ENCODE measurements at regions not wholly inside any gene's neighbourhood (a gene's known extent, or its start where the extent isn't known, plus 50 kb on each side); places are given as distances from the start of the nearest gene placed in this dataset.
A peak's percentile ranks its signal among the peaks of the same experiment; 100 is the strongest.

DNA sequence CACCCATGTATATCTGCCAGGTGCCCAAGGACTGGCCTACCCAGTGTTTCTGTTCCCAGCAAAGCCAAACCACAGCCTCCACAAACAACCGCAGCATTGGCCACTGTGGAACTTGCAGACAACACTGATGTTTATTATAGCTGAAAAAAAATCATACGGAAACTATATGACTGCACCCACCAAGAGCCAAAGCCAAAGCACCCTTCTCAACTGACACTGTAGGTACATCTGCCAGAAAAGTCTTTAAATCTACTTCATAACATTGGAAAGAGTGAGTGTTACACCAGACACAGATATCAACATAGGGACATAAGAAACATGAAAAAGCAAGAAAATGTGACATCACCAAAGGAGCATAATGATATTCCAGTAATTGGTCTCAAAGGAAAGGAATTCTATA is 428.0 kb downstream of the PSAT1 start:
- Histone ChIP-seq H3K36me3 (ENCODE audit: control insufficient read depth, insufficient read depth, low read length) (no peaks in the 10 kb centered on the region), H3K9ac (ENCODE audit: insufficient read depth, low read length) (no peak overlapping the region), H3K4me1 (ENCODE audit: control insufficient read depth, extremely low read depth, insufficient read depth, low read length) (no peaks in the 10 kb centered on the region), H3K79me2 (ENCODE audit: control insufficient read depth, insufficient read depth, low read length) (no peaks in the 10 kb centered on the region), H3K4me2 (ENCODE audit: extremely low read depth, insufficient read depth, low read length) (no peak overlapping the region), H2AFZ (ENCODE audit: low read length) (no peak overlapping the region), H3K27me3 (ENCODE audit: control insufficient read depth, insufficient read depth, low read length) (no peaks in the 10 kb centered on the region), H4K20me1 (ENCODE audit: control insufficient read depth, extremely low read depth, insufficient read depth, low read length) (no peaks in the 10 kb centered on the region), H3K9me3 (ENCODE audit: control insufficient read depth, insufficient read depth, low read depth, low read length) (no peaks in the 10 kb centered on the region), H3K4me3 (replicated peaks in 1 of 4; ENCODE audit: control extremely low read depth in 1 of 4, insufficient read depth in 1 of 4, low read depth in 3 of 4, low read length in 4 of 4) (no peak overlapping the region), H3K27ac (ENCODE audit: insufficient read depth, low read length) (no peak overlapping the region)
- no peak for DNase-seq (ENCODE audit: low read depth in 2 of 2)
- TF ChIP-seq EZH2 (IDR thresholded peaks at IDR 0.05; ENCODE audit: low read length, missing control alignments) (no peak), CTCF (conservative IDR thresholded peaks at IDR 0.05 in 1 of 2, IDR thresholded peaks at IDR 0.05 in 1 of 2; ENCODE audit: low read depth in 1 of 2, low read length in 2 of 2) (no peak)

DNA sequence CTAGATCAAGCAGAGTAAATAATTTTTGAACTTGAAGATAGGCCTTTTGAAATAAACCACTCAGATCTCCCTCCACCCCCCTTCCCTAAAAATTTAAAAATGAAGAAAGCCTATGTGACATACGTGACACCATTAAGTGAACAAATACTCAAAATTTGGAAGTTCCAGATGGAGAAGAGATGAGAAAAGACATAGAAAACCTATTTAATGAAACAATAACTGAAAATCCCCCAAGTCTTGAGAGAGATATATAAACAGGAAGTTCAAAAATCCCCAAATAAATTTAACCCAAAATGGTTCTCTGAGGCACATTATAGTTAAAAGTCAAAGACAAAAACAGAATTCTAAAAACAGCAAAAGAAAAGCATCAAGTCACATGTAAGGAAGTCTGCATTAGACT is 428.6 kb downstream of the PSAT1 start:
- no peaks in the 10 kb centered on the region for H3K36me3 ChIP-seq (ENCODE audit: control insufficient read depth, insufficient read depth, low read length)
- no peak for TF ChIP-seq CTCF (conservative IDR thresholded peaks at IDR 0.05 in 1 of 2, IDR thresholded peaks at IDR 0.05 in 1 of 2; ENCODE audit: low read depth in 1 of 2, low read length in 2 of 2)
- TF ChIP-seq EZH2 (IDR thresholded peaks at IDR 0.05; ENCODE audit: low read length, missing control alignments), result no peak
- H3K27me3 ChIP-seq (ENCODE audit: control insufficient read depth, insufficient read depth, low read length), result no peaks in the 10 kb centered on the region
- no peaks in the 10 kb centered on the region for H3K4me1 ChIP-seq (ENCODE audit: control insufficient read depth, extremely low read depth, insufficient read depth, low read length)
- H3K27ac ChIP-seq (ENCODE audit: insufficient read depth, low read length), result no peak overlapping the region
- H3K9me3 ChIP-seq (ENCODE audit: control insufficient read depth, insufficient read depth, low read depth, low read length), result no peaks in the 10 kb centered on the region
- no peak overlapping the region for H3K4me2 ChIP-seq (ENCODE audit: extremely low read depth, insufficient read depth, low read length)
- no peaks in the 10 kb centered on the region for H4K20me1 ChIP-seq (ENCODE audit: control insufficient read depth, extremely low read depth, insufficient read depth, low read length)
- H3K9ac ChIP-seq (ENCODE audit: insufficient read depth, low read length), result no peak overlapping the region
- DNase-seq (ENCODE audit: low read depth in 2 of 2), result no peak
- no peak overlapping the region for H2AFZ ChIP-seq (ENCODE audit: low read length)
- H3K4me3 ChIP-seq (replicated peaks in 1 of 4; ENCODE audit: control extremely low read depth in 1 of 4, insufficient read depth in 1 of 4, low read depth in 3 of 4, low read length in 4 of 4), result no peak overlapping the region
- H3K79me2 ChIP-seq (ENCODE audit: control insufficient read depth, insufficient read depth, low read length), result no peaks in the 10 kb centered on the region

GRCh38 chr9:78745331-78745730 is 448.4 kb downstream of the PSAT1 start:
- no peak for TF ChIP-seq EZH2 (IDR thresholded peaks at IDR 0.05; ENCODE audit: low read length, missing control alignments)
- TF ChIP-seq CTCF (conservative IDR thresholded peaks at IDR 0.05 in 1 of 2, IDR thresholded peaks at IDR 0.05 in 1 of 2; ENCODE audit: low read depth in 1 of 2, low read length in 2 of 2), result no peak
- no peak overlapping the region for H3K27ac ChIP-seq (ENCODE audit: insufficient read depth, low read length)
- peak in 1 of 2 donors; percentile 14 for DNase-seq (ENCODE audit: low read depth in 2 of 2)

More at GRCh38 chr9:78745331-78745730, 448.4 kb downstream of the PSAT1 start:
- no peak overlapping the region for H2AFZ ChIP-seq (ENCODE audit: low read length)
- no peak overlapping the region for H3K9ac ChIP-seq (ENCODE audit: insufficient read depth, low read length)
- no peaks in the 10 kb centered on the region for H4K20me1 ChIP-seq (ENCODE audit: control insufficient read depth, extremely low read depth, insufficient read depth, low read length)
- no peaks in the 10 kb centered on the region for H3K27me3 ChIP-seq (ENCODE audit: control insufficient read depth, insufficient read depth, low read length)
- no peak overlapping the region for H3K4me3 ChIP-seq (replicated peaks in 1 of 4; ENCODE audit: control extremely low read depth in 1 of 4, insufficient read depth in 1 of 4, low read depth in 3 of 4, low read length in 4 of 4)
- no peaks in the 10 kb centered on the region for H3K4me1 ChIP-seq (ENCODE audit: control insufficient read depth, extremely low read depth, insufficient read depth, low read length)
- no peaks in the 10 kb centered on the region for H3K36me3 ChIP-seq (ENCODE audit: control insufficient read depth, insufficient read depth, low read length)
- no peak overlapping the region for H3K4me2 ChIP-seq (ENCODE audit: extremely low read depth, insufficient read depth, low read length)
- no peaks in the 10 kb centered on the region for H3K9me3 ChIP-seq (ENCODE audit: control insufficient read depth, insufficient read depth, low read depth, low read length)
- no peaks in the 10 kb centered on the region for H3K79me2 ChIP-seq (ENCODE audit: control insufficient read depth, insufficient read depth, low read length)
